GM23338 (cell line): ENCODE measurements at regions not wholly inside any gene's neighbourhood (a gene's known extent, or its start where the extent isn't known, plus 50 kb on each side); places are given as distances from the start of the nearest gene placed in this dataset.

ENCODE experiments used
- ATAC-seq: fragments of 200-7000 bp; cut with Tn5 transposase; 3 replicates; pipeline ENCODE4 v1.9.1; 2020
- DNase-seq: peaks from one replicate; pipeline ENCODE4 v3.0.0-alpha.2; 2015; ENCODE audit warnings: low spot score
- H2AFZ ChIP-seq: fragments of 200-600 bp; sonication (generic); 2 replicates; pipeline ENCODE4 v1.8.0; 2016; ENCODE audit warnings: antibody characterized with exemption, mild to moderate bottlenecking, moderate library complexity
- H3F3A ChIP-seq: fragments of 200-600 bp; sonication (generic); replicated peaks from 2 replicates; pipeline ENCODE4 v1.8.0; 2017; ENCODE audit warnings: antibody characterized with exemption, mixed run types, low read depth
- H3K27ac ChIP-seq: fragments of 200-600 bp; sonication (generic); 2 replicates; pipeline ENCODE4 v1.6.1; 2016; ENCODE audit warnings: low read depth
- H3K27me3 ChIP-seq: fragments of 200-600 bp; sonication (generic); 2 replicates; pipeline ENCODE4 v1.8.0; 2016; ENCODE audit warnings: mild to moderate bottlenecking, mixed run types, moderate library complexity; ENCODE audit not compliant: insufficient read depth
- H3K36me3 ChIP-seq: fragments of 200-600 bp; sonication (generic); 2 replicates; pipeline ENCODE4 v1.8.0; 2016; ENCODE audit warnings: mild to moderate bottlenecking; ENCODE audit not compliant: insufficient read depth
- H3K4me1 ChIP-seq: fragments of 200-600 bp; sonication (generic); 2 replicates; pipeline ENCODE4 v1.8.0; 2016; ENCODE audit warnings: mild to moderate bottlenecking, moderate library complexity; ENCODE audit not compliant: insufficient read depth
- H3K4me2 ChIP-seq: fragments of 200-600 bp; sonication (generic); 2 replicates; pipeline ENCODE4 v1.7.1; 2017; ENCODE audit warnings: mixed run types
- H3K4me3 ChIP-seq: fragments of 200-600 bp; sonication (generic); 2 replicates; pipeline ENCODE4 v1.6.1; 2016; ENCODE audit warnings: mixed run types
- H3K79me2 ChIP-seq: fragments of 200-600 bp; sonication (generic); replicated peaks from 2 replicates; pipeline ENCODE4 v1.8.0; 2017; ENCODE audit warnings: mild to moderate bottlenecking; ENCODE audit not compliant: insufficient read depth
- H3K9me2 ChIP-seq: fragments of 200-600 bp; sonication (generic); 2 replicates; pipeline ENCODE4 v1.8.0; 2017; ENCODE audit not compliant: insufficient read depth
- H4K20me1 ChIP-seq: fragments of 200-600 bp; sonication (generic); replicated peaks from 2 replicates; pipeline ENCODE4 v1.8.0; 2017; ENCODE audit warnings: mild to moderate bottlenecking; ENCODE audit not compliant: insufficient read depth
- H3K27ac Mint-ChIP-seq: 2 replicates; pipeline ENCODE4 v1.8.0; 2020; ENCODE audit warnings: inconsistent platforms, mild to moderate bottlenecking, moderate library complexity, mixed read lengths
- H3K27me3 Mint-ChIP-seq: 3 replicates; pipeline ENCODE4 v1.8.0; 2022; ENCODE audit warnings: low read depth, mild to moderate bottlenecking, moderate library complexity, mixed read lengths, inconsistent platforms; ENCODE audit not compliant: insufficient read depth, poor library complexity
- H3K36me3 Mint-ChIP-seq: 3 replicates; pipeline ENCODE4 v1.8.0; 2021; ENCODE audit warnings: low read depth, mild to moderate bottlenecking, inconsistent platforms, moderate library complexity, mixed read lengths
- H3K4me1 Mint-ChIP-seq: 3 replicates; pipeline ENCODE4 v1.8.0; 2020; ENCODE audit warnings: mild to moderate bottlenecking, inconsistent platforms, mixed read lengths
- H3K4me3 Mint-ChIP-seq: 3 replicates; pipeline ENCODE4 v1.8.0; 2021; ENCODE audit warnings: moderate library complexity, mild to moderate bottlenecking, inconsistent platforms, mixed read lengths
- H3K9me3 Mint-ChIP-seq: 3 replicates; pipeline ENCODE4 v1.8.0; 2020; ENCODE audit warnings: moderate library complexity, mild to moderate bottlenecking, inconsistent platforms, mixed read lengths
- CREB1 ChIP-seq: fragments of 250-450 bp; sonication (Bioruptor Pico); IDR thresholded peaks from 2 replicates; pipeline ENCODE4 v1.5.0; 2020; ENCODE audit warnings: low read depth, mild to moderate bottlenecking, moderate library complexity
- CTCF ChIP-seq, 2 experiments: fragments of 200-600 bp in 1 of 2; sonication (generic) in 1 of 2; conservative IDR thresholded peaks; 2 replicates each; pipeline versions ENCODE4 v1.5.1 to v1.6.1; 2016 to 2017; ENCODE audit warnings: antibody characterized with exemption in 2 of 2, low read depth in 2 of 2, mild to moderate bottlenecking in 2 of 2, moderate library complexity in 1 of 2
- JUNB ChIP-seq: IDR thresholded peaks from one replicate; pipeline ENCODE4 v1.6.1; 2016; ENCODE audit warnings: antibody characterized with exemption; ENCODE audit not compliant: unreplicated experiment
- NANOG ChIP-seq: IDR thresholded peaks from 2 replicates; pipeline ENCODE4 v1.6.1; 2016; ENCODE audit warnings: antibody characterized with exemption, borderline replicate concordance
- POLR2AphosphoS5 ChIP-seq: IDR thresholded peaks from 2 replicates; pipeline ENCODE4 v1.6.1; 2016; ENCODE audit warnings: antibody characterized with exemption, low read depth
- ZNF114 ChIP-seq: fragments of 250-450 bp; sonication (Bioruptor Pico); IDR thresholded peaks from 2 replicates; pipeline ENCODE4 v1.5.0; 2020; ENCODE audit warnings: mild to moderate bottlenecking, moderate library complexity
- ZNF331 ChIP-seq: fragments of 250-450 bp; sonication (Bioruptor Pico); IDR thresholded peaks from 2 replicates; pipeline ENCODE4 v1.5.0; 2020; ENCODE audit warnings: low read depth, mild to moderate bottlenecking, moderate library complexity
- TF ChIP-seq, protein P1 (sequence below): IDR thresholded peaks from one replicate; pipeline ENCODE4 v1.6.1; 2018; ENCODE audit warnings: antibody characterized with exemption; ENCODE audit not compliant: unreplicated experiment
- TF ChIP-seq, protein P2 (sequence below): fragments of 250-450 bp; sonication (Bioruptor Pico); IDR thresholded peaks from 2 replicates; pipeline ENCODE4 v1.5.0; 2020; ENCODE audit warnings: mild to moderate bottlenecking, moderate library complexity

DNA sequence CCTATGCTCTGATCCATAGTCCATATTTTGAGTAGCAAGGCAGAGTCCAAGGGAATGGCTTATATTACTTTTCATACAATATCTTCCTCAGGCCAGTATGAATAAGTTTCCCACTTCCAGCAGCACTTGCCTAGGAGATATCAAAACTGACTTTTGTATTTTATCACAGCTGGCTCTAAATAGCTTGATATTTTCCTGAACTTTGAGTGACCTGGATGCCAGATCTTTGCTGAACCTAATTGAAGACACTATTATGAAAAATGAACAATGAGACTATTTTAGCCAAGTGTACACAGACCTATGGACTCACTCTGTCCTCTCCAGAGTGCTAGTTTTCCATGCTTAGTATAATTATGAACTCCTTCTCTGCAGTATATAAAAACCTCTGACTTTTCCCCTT, 475.6 kb upstream of the PTGER4 start:
- H3K27me3 ChIP-seq, result no peaks in the 10 kb centered on the region
- H3K9me2 ChIP-seq, result no peaks in the 10 kb centered on the region
- TF ChIP-seq ZNF331, result no peak
- TF ChIP-seq JUNB, result no peak
- TF ChIP-seq CTCF (conservative IDR thresholded peaks at IDR 0.05; ENCODE audit: low read depth in 2 of 2), result no peak
- TF ChIP-seq POLR2AphosphoS5, result no peak
- TF ChIP-seq, protein P1, sequence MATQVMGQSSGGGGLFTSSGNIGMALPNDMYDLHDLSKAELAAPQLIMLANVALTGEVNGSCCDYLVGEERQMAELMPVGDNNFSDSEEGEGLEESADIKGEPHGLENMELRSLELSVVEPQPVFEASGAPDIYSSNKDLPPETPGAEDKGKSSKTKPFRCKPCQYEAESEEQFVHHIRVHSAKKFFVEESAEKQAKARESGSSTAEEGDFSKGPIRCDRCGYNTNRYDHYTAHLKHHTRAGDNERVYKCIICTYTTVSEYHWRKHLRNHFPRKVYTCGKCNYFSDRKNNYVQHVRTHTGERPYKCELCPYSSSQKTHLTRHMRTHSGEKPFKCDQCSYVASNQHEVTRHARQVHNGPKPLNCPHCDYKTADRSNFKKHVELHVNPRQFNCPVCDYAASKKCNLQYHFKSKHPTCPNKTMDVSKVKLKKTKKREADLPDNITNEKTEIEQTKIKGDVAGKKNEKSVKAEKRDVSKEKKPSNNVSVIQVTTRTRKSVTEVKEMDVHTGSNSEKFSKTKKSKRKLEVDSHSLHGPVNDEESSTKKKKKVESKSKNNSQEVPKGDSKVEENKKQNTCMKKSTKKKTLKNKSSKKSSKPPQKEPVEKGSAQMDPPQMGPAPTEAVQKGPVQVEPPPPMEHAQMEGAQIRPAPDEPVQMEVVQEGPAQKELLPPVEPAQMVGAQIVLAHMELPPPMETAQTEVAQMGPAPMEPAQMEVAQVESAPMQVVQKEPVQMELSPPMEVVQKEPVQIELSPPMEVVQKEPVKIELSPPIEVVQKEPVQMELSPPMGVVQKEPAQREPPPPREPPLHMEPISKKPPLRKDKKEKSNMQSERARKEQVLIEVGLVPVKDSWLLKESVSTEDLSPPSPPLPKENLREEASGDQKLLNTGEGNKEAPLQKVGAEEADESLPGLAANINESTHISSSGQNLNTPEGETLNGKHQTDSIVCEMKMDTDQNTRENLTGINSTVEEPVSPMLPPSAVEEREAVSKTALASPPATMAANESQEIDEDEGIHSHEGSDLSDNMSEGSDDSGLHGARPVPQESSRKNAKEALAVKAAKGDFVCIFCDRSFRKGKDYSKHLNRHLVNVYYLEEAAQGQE, result no peak
- no peaks in the 10 kb centered on the region for H3F3A ChIP-seq
- ATAC-seq (no peak), DNase-seq (no peak)
- no peaks in the 10 kb centered on the region for H3K36me3 Mint-ChIP-seq
- H3K79me2 ChIP-seq, result no peaks in the 10 kb centered on the region
- H4K20me1 ChIP-seq, result no peaks in the 10 kb centered on the region
- H3K4me1 Mint-ChIP-seq, result no peaks in the 10 kb centered on the region
- H3K4me1 ChIP-seq, result no peaks in the 10 kb centered on the region
- H2AFZ ChIP-seq, result no peak overlapping the region
- peaks cover 2% of the 10 kb centered on the region for H3K27me3 Mint-ChIP-seq
- no peak overlapping the region for H3K27ac Mint-ChIP-seq
- H3K9me3 Mint-ChIP-seq, result no peaks in the 10 kb centered on the region
- no peak overlapping the region for H3K4me2 ChIP-seq
- no peak overlapping the region for H3K27ac ChIP-seq
- H3K36me3 ChIP-seq, result no peaks in the 10 kb centered on the region
- no peak overlapping the region for H3K4me3 ChIP-seq
- H3K4me3 Mint-ChIP-seq, result no peak overlapping the region

DNA sequence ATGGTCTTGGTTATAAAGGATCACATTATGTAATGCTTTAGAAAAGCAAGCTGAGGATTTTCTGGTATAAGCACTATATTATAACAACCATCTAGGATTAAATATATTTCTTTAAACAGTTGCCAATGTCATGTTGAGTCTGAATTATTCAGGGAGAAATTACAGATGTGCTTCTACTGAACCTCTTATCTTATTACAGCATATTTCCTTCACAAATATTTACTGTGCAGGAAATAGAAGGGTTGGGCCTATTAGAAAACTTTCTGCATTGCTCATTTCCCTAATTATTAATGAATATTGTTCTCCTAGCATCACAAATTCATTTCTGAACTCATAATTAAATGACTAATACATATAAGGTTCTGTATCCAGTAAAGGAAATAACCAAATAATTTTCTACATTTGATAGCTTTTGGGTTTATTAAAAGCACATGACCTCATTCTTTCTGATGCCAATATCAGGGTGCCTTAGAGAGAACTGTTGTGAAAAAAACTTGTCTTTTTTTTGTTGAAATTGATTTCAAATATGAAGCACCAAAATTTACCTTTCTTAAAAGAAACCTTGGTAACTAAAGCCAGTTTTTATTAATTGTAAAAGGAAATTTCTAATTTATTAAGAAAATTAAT, 476.8 kb upstream of the PTGER4 start:
- Histone ChIP-seq H3K4me3 (no peak overlapping the region), H3K36me3 (no peaks in the 10 kb centered on the region), H2AFZ (no peak overlapping the region), H3K79me2 (no peaks in the 10 kb centered on the region), H3K4me1 (no peaks in the 10 kb centered on the region), H4K20me1 (no peaks in the 10 kb centered on the region), H3K27ac (no peak overlapping the region), H3K27me3 (no peaks in the 10 kb centered on the region), H3K9me2 (no peaks in the 10 kb centered on the region), H3K4me2 (no peak overlapping the region), H3F3A (no peaks in the 10 kb centered on the region)
- DNase-seq (no peak), ATAC-seq (no peak)
- Mint-ChIP-seq H3K27ac (no peak overlapping the region), H3K9me3 (no peaks in the 10 kb centered on the region), H3K27me3 (no peaks in the 10 kb centered on the region), H3K36me3 (no peaks in the 10 kb centered on the region), H3K4me3 (no peak overlapping the region), H3K4me1 (no peaks in the 10 kb centered on the region)
- no peak for TF ChIP-seq CREB1 (CRISPR knock-in tag)
- TF ChIP-seq NANOG, result no peak
- no peak for TF ChIP-seq ZNF114
- no peak for TF ChIP-seq POLR2AphosphoS5
- TF ChIP-seq ZNF331, result no peak
- TF ChIP-seq, protein P2, sequence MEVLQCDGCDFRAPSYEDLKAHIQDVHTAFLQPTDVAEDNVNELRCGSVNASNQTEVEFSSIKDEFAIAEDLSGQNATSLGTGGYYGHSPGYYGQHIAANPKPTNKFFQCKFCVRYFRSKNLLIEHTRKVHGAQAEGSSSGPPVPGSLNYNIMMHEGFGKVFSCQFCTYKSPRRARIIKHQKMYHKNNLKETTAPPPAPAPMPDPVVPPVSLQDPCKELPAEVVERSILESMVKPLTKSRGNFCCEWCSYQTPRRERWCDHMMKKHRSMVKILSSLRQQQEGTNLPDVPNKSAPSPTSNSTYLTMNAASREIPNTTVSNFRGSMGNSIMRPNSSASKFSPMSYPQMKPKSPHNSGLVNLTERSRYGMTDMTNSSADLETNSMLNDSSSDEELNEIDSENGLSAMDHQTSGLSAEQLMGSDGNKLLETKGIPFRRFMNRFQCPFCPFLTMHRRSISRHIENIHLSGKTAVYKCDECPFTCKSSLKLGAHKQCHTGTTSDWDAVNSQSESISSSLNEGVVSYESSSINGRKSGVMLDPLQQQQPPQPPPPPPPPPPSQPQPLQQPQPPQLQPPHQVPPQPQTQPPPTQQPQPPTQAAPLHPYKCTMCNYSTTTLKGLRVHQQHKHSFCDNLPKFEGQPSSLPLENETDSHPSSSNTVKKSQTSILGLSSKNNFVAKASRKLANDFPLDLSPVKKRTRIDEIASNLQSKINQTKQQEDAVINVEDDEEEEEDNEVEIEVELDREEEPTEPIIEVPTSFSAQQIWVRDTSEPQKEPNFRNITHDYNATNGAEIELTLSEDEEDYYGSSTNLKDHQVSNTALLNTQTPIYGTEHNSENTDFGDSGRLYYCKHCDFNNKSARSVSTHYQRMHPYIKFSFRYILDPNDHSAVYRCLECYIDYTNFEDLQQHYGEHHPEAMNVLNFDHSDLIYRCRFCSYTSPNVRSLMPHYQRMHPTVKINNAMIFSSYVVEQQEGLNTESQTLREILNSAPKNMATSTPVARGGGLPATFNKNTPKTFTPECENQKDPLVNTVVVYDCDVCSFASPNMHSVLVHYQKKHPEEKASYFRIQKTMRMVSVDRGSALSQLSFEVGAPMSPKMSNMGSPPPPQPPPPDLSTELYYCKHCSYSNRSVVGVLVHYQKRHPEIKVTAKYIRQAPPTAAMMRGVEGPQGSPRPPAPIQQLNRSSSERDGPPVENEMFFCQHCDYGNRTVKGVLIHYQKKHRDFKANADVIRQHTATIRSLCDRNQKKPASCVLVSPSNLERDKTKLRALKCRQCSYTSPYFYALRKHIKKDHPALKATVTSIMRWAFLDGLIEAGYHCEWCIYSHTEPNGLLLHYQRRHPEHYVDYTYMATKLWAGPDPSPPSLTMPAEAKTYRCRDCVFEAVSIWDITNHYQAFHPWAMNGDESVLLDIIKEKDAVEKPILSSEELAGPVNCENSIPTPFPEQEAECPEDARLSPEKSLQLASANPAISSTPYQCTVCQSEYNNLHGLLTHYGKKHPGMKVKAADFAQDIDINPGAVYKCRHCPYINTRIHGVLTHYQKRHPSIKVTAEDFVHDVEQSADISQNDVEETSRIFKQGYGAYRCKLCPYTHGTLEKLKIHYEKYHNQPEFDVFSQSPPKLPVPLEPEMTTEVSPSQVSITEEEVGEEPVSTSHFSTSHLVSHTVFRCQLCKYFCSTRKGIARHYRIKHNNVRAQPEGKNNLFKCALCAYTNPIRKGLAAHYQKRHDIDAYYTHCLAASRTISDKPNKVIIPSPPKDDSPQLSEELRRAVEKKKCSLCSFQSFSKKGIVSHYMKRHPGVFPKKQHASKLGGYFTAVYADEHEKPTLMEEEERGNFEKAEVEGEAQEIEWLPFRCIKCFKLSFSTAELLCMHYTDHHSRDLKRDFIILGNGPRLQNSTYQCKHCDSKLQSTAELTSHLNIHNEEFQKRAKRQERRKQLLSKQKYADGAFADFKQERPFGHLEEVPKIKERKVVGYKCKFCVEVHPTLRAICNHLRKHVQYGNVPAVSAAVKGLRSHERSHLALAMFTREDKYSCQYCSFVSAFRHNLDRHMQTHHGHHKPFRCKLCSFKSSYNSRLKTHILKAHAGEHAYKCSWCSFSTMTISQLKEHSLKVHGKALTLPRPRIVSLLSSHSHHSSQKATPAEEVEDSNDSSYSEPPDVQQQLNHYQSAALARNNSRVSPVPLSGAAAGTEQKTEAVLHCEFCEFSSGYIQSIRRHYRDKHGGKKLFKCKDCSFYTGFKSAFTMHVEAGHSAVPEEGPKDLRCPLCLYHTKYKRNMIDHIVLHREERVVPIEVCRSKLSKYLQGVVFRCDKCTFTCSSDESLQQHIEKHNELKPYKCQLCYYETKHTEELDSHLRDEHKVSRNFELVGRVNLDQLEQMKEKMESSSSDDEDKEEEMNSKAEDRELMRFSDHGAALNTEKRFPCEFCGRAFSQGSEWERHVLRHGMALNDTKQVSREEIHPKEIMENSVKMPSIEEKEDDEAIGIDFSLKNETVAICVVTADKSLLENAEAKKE (CRISPR knock-in tag), result no peak
